CD8-positive, alpha-beta memory T cell (primary cell): ENCODE measurements at regions not wholly inside any gene's neighbourhood (a gene's known extent, or its start where the extent isn't known, plus 50 kb on each side); places are given as distances from the start of the nearest gene placed in this dataset.

Source experiments
- CTCF ChIA-PET: fragments of 350-600 bp; sonication (Branson Sonifier 250); formaldehyde crosslinking; loops from one replicate; lab custom pipeline; 2021; ENCODE audit warnings: antibody characterized with exemption; lab: Charles Lee
- POLR2A ChIA-PET: fragments of 350-600 bp; sonication (Branson Sonifier 250); formaldehyde crosslinking; loops from one replicate; lab custom pipeline; 2021; ENCODE audit warnings: antibody characterized with exemption; lab: Charles Lee
- DNase-seq, 5 donors: peaks; one replicate each; pipeline versions ENCODE4 v3.0.0 to v3.0.0-alpha.2; 2020 to 2022; ENCODE audit warnings: mixed read lengths in 1 of 5
- H3K27ac ChIP-seq: one replicate; pipeline ENCODE4 v1.7.0; 2013; ENCODE audit warnings: low read depth, mild to moderate bottlenecking, low read length, moderate library complexity
- H3K27me3 ChIP-seq: 2 replicates; pipeline ENCODE4 v1.7.0; 2013; ENCODE audit warnings: low read length, mild to moderate bottlenecking; ENCODE audit not compliant: insufficient read depth, poor library complexity, severe bottlenecking
- H3K36me3 ChIP-seq: 2 replicates; pipeline ENCODE4 v1.7.0; 2013; ENCODE audit warnings: mild to moderate bottlenecking, low read length, moderate library complexity; ENCODE audit not compliant: insufficient read depth
- H3K4me1 ChIP-seq: 2 replicates; pipeline ENCODE4 v1.7.0; 2013; ENCODE audit warnings: mild to moderate bottlenecking, low read length, moderate library complexity; ENCODE audit not compliant: insufficient read depth
- H3K4me3 ChIP-seq: 2 replicates; pipeline ENCODE4 v1.7.0; 2013; ENCODE audit warnings: mild to moderate bottlenecking, low read length
- H3K9me3 ChIP-seq: 2 replicates; pipeline ENCODE4 v1.7.0; 2013; ENCODE audit warnings: mild to moderate bottlenecking, low read length
- H3K27ac Mint-ChIP-seq, 8 donors: one replicate each; pipeline ENCODE4 v1.8.0; 2020 to 2021; ENCODE audit warnings: mixed read lengths in 8 of 8, mild to moderate bottlenecking in 6 of 8, inconsistent platforms in 3 of 8, moderate library complexity in 3 of 8
- H3K27me3 Mint-ChIP-seq, 2 donors: one replicate each; pipeline ENCODE4 v1.8.0; 2020 to 2021; ENCODE audit warnings: mixed read lengths in 2 of 2, mild to moderate bottlenecking in 1 of 2, moderate library complexity in 1 of 2
- H3K36me3 Mint-ChIP-seq, 3 donors: one replicate each; pipeline ENCODE4 v1.8.0; 2020 to 2021; ENCODE audit warnings: mixed read lengths in 3 of 3, inconsistent platforms in 1 of 3, mild to moderate bottlenecking in 1 of 3
- H3K4me1 Mint-ChIP-seq, 3 donors: one replicate each; pipeline ENCODE4 v1.8.0; 2020 to 2021; ENCODE audit warnings: mixed read lengths in 3 of 3, inconsistent platforms in 1 of 3, mild to moderate bottlenecking in 1 of 3
- H3K4me3 Mint-ChIP-seq, 7 donors: one replicate each; pipeline ENCODE4 v1.8.0; 2020 to 2021; ENCODE audit warnings: mixed read lengths in 7 of 7, mild to moderate bottlenecking in 6 of 7, moderate library complexity in 4 of 7, inconsistent platforms in 2 of 7
- H3K9me3 Mint-ChIP-seq, 5 donors: one replicate each; pipeline ENCODE4 v1.8.0; 2020 to 2022; ENCODE audit warnings: mixed read lengths in 5 of 5, mild to moderate bottlenecking in 3 of 5, moderate library complexity in 2 of 5, inconsistent platforms in 1 of 5

- no peaks in the 10 kb centered on the region for H3K4me1 ChIP-seq
- H3K4me3 Mint-ChIP-seq = no peak overlapping the region
- no peaks in the 10 kb centered on the region for H3K9me3 ChIP-seq
- no peaks in the 10 kb centered on the region for H3K36me3 ChIP-seq
- H3K9me3 Mint-ChIP-seq = peaks cover 0 to 2% (median 0%) of the 10 kb centered on the region in 5 donors
- H3K4me3 ChIP-seq = no peak overlapping the region
- H3K27me3 Mint-ChIP-seq = peaks cover 7 to 32% of the 10 kb centered on the region in 2 donors
- no peaks in the 10 kb centered on the region for H3K36me3 Mint-ChIP-seq
- H3K27me3 ChIP-seq = no peaks in the 10 kb centered on the region
- no peak overlapping the region for H3K27ac Mint-ChIP-seq
- no peak overlapping the region for H3K27ac ChIP-seq
- ChIA-PET CTCF (interaction anchor here (1.1 kb wide), 1 partner anchor 12 kb away, joined by 3 read pairs; no protein-coding TSS in a partner anchor), POLR2A (no interaction called here)
- H3K4me1 Mint-ChIP-seq = no peaks in the 10 kb centered on the region
- no peak for DNase-seq
Observed at GRCh38 chr11:32325725-32326124, 109.6 kb downstream of the WT1 start.

DNA sequence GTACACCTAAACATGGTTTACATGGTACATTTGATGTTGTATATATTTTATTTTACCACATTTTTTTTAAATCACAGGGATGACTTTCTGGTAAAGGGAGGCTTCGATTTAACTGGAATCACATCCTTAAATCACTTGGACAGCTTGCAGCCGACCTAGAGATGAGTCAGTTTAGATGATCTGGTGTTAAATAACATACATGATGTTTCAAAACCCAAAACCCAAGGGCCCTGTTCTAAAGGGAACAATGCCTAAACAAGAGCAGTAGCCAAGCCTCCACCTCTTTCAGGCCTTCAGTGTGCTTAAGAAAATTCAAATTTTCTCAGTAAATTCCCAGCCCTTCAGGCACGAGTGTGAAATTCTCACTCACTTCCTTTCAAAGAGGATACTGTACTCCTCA, 108.8 kb downstream of the WT1 start:
- Mint-ChIP-seq H3K4me1 (no peaks in the 10 kb centered on the region), H3K27ac (no peak overlapping the region), H3K9me3 (peaks cover 0 to 5% (median 0%) of the 10 kb centered on the region in 5 donors), H3K36me3 (no peaks in the 10 kb centered on the region), H3K27me3 (peaks cover 7 to 38% of the 10 kb centered on the region in 2 donors), H3K4me3 (no peak overlapping the region)
- Histone ChIP-seq H3K36me3 (no peaks in the 10 kb centered on the region), H3K27ac (no peak overlapping the region), H3K4me1 (no peaks in the 10 kb centered on the region), H3K9me3 (no peaks in the 10 kb centered on the region), H3K27me3 (no peaks in the 10 kb centered on the region), H3K4me3 (no peak overlapping the region)
- CTCF ChIA-PET = interaction anchor here (1.5 kb wide), 1 partner anchor 13 kb away, joined by 4 read pairs; no protein-coding TSS in a partner anchor
- POLR2A ChIA-PET = no interaction called here
- no peak for DNase-seq

- no peak for DNase-seq
- peaks cover 12 to 46% of the 10 kb centered on the region in 2 donors for H3K27me3 Mint-ChIP-seq
- POLR2A ChIA-PET = no interaction called here
- H3K9me3 ChIP-seq = no peaks in the 10 kb centered on the region
- no peaks in the 10 kb centered on the region for H3K4me1 ChIP-seq
- H3K27ac Mint-ChIP-seq = no peak overlapping the region
- H3K36me3 Mint-ChIP-seq = no peaks in the 10 kb centered on the region
- CTCF ChIA-PET = interaction anchor here (1.8 kb wide), 1 partner anchor 14 kb away, joined by 5 read pairs; no protein-coding TSS in a partner anchor
- peaks cover 9 to 16% (median 9%) of the 10 kb centered on the region in 3 donors for H3K4me1 Mint-ChIP-seq
- H3K4me3 ChIP-seq = no peak overlapping the region
- no peak overlapping the region for H3K27ac ChIP-seq
- no peaks in the 10 kb centered on the region for H3K27me3 ChIP-seq
- H3K9me3 Mint-ChIP-seq = peaks cover 0 to 4% (median 0%) of the 10 kb centered on the region in 5 donors
- no peaks in the 10 kb centered on the region for H3K36me3 ChIP-seq
- no peak overlapping the region for H3K4me3 Mint-ChIP-seq
Observed at GRCh38 chr11:32328392-32328791, 106.9 kb downstream of the WT1 start.

DNA sequence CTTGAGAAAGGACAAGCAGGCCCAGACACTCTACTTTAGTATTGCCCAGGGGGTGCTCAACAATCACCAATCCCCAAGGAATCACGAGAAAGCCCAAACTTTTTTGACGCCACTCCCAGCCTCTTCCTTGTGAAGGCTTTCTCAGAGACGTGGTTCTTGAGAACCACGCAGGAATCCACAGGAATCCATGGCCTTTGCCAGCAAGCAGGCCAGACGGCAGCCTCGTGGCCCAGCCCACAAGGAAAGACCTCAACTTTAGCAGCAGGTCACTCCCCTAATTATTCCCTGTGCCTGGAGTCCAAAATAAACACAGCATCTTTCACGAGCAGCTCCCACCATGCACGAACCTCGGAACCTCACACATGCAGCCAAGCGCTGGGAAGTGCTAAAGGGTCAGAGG, 104.2 kb downstream of the WT1 start:
- H3K36me3 ChIP-seq = no peaks in the 10 kb centered on the region
- Mint-ChIP-seq H3K9me3 (peaks cover 0 to 6% (median 0%) of the 10 kb centered on the region in 5 donors), H3K4me1 (peaks cover 9 to 20% (median 9%) of the 10 kb centered on the region in 3 donors), H3K36me3 (no peaks in the 10 kb centered on the region), H3K27ac (no peak overlapping the region), H3K4me3 (no peak overlapping the region), H3K27me3 (peaks cover 22 to 62% of the 10 kb centered on the region in 2 donors)
- H3K27ac ChIP-seq = no peak overlapping the region
- H3K4me1 ChIP-seq = no peaks in the 10 kb centered on the region
- no peaks in the 10 kb centered on the region for H3K27me3 ChIP-seq
- POLR2A ChIA-PET = no interaction called here
- CTCF ChIA-PET = no interaction called here
- no peak overlapping the region for H3K4me3 ChIP-seq
- no peaks in the 10 kb centered on the region for H3K9me3 ChIP-seq
- DNase-seq = no peak

GRCh38 chr11:32331792-32332191, 103.5 kb downstream of the WT1 start:
- no peaks in the 10 kb centered on the region for H3K36me3 Mint-ChIP-seq
- peaks cover 22 to 65% of the 10 kb centered on the region in 2 donors for H3K27me3 Mint-ChIP-seq
- no peaks in the 10 kb centered on the region for H3K4me1 ChIP-seq
- no peak for DNase-seq
- H3K27me3 ChIP-seq = no peaks in the 10 kb centered on the region
- H3K4me3 ChIP-seq = no peak overlapping the region
- no peaks in the 10 kb centered on the region for H3K36me3 ChIP-seq
- no peak overlapping the region for H3K27ac Mint-ChIP-seq
- peak overlapping the region in 1 of 7 donors; percentile 31 for H3K4me3 Mint-ChIP-seq
- POLR2A ChIA-PET = no interaction called here
- no peaks in the 10 kb centered on the region for H3K9me3 ChIP-seq
- CTCF ChIA-PET = no interaction called here
- H3K4me1 Mint-ChIP-seq = peaks cover 9 to 20% (median 9%) of the 10 kb centered on the region in 3 donors
- H3K27ac ChIP-seq = no peak overlapping the region
- H3K9me3 Mint-ChIP-seq = peaks cover 0 to 6% (median 0%) of the 10 kb centered on the region in 5 donors

DNA sequence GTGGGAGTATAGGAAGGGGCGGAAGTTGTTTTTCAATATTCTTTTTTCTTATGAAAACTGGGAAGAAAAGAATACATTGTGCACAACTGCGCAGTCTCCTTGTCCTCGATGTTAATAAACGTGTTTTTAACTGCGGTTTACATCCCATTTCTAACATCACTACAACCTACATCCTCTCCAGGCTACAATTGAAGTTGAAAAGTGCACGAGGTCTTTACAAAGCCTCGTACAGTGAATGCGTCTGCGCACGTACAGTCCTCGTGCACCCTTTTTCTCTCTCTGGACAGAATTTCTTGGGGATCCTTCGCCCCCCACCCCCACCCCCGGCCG, 102.4 kb downstream of the WT1 start:
- ChIA-PET CTCF (interaction anchor here (0.9 to 4.1 kb wide), 2 partner anchors 9 to 463 kb away, joined by 3 to 22 read pairs; no protein-coding TSS in a partner anchor), POLR2A (no interaction called here)
- H3K4me3 Mint-ChIP-seq = peak overlapping the region; percentile 49 to 79 (median 73)
- H3K9me3 ChIP-seq = no peaks in the 10 kb centered on the region
- H3K27ac ChIP-seq = no peak overlapping the region
- H3K36me3 Mint-ChIP-seq = no peaks in the 10 kb centered on the region
- H3K27me3 ChIP-seq = no peaks in the 10 kb centered on the region
- no peak overlapping the region for H3K4me3 ChIP-seq
- H3K4me1 ChIP-seq = no peaks in the 10 kb centered on the region
- H3K27ac Mint-ChIP-seq = no peak overlapping the region
- peaks cover 16 to 67% of the 10 kb centered on the region in 2 donors for H3K27me3 Mint-ChIP-seq
- H3K9me3 Mint-ChIP-seq = peaks cover 0 to 6% (median 0%) of the 10 kb centered on the region in 5 donors
- H3K4me1 Mint-ChIP-seq = peaks cover 9 to 20% (median 9%) of the 10 kb centered on the region in 3 donors
- DNase-seq = no peak
- H3K36me3 ChIP-seq = no peaks in the 10 kb centered on the region

- Histone ChIP-seq H3K4me1 (no peaks in the 10 kb centered on the region), H3K9me3 (no peaks in the 10 kb centered on the region), H3K36me3 (no peaks in the 10 kb centered on the region), H3K27me3 (no peaks in the 10 kb centered on the region), H3K27ac (no peak overlapping the region), H3K4me3 (no peak overlapping the region)
- Mint-ChIP-seq H3K4me1 (peaks cover 9 to 20% (median 9%) of the 10 kb centered on the region in 3 donors), H3K27ac (no peak overlapping the region), H3K27me3 (peaks cover 16 to 67% of the 10 kb centered on the region in 2 donors), H3K4me3 (peak overlapping the region; percentile 49 to 79 (median 73)), H3K9me3 (peaks cover 0 to 6% (median 0%) of the 10 kb centered on the region in 5 donors), H3K36me3 (no peaks in the 10 kb centered on the region)
- no peak for DNase-seq
- ChIA-PET CTCF (interaction anchor here (0.9 to 4.1 kb wide), 2 partner anchors 10 to 463 kb away, joined by 3 to 22 read pairs; no protein-coding TSS in a partner anchor), POLR2A (no interaction called here)
Observed at GRCh38 chr11:32333320-32333991, 101.9 kb downstream of the WT1 start.

DNA sequence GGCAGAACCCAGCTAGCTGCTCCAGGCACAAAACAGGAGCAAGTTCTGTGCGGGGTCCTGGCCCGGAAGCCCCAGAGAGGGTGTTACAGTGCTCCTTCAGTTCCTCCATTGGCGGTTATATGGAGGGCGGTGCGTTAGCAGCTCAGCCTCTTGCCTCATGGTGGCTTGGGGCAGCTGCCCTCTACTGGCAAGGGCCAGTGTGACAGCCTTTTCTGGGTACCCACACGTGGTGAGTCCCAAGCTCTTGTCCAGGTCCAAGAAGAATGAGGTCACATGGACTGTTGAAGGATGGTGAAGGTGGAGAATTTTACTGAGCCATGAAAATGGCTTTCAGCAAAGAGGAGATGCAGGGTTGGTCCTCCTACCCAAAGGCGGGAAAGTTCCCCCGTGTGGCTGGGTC, 100.5 kb downstream of the WT1 start:
- peaks cover 16 to 61% of the 10 kb centered on the region in 2 donors for H3K27me3 Mint-ChIP-seq
- peak overlapping the region in 1 of 8 donors; percentile 61 for H3K27ac Mint-ChIP-seq
- POLR2A ChIA-PET = no interaction called here
- Histone ChIP-seq H3K4me3 (no peak overlapping the region), H3K4me1 (no peaks in the 10 kb centered on the region), H3K36me3 (no peaks in the 10 kb centered on the region), H3K27me3 (no peaks in the 10 kb centered on the region), H3K9me3 (no peaks in the 10 kb centered on the region), H3K27ac (no peak overlapping the region)
- CTCF ChIA-PET = interaction anchor here (4.1 kb wide), 1 partner anchor 11 kb away, joined by 22 read pairs; no protein-coding TSS in a partner anchor
- H3K36me3 Mint-ChIP-seq = no peaks in the 10 kb centered on the region
- H3K9me3 Mint-ChIP-seq = peaks cover 0 to 6% (median 0%) of the 10 kb centered on the region in 5 donors
- no peak for DNase-seq
- H3K4me1 Mint-ChIP-seq = peaks cover 9 to 20% (median 9%) of the 10 kb centered on the region in 3 donors
- H3K4me3 Mint-ChIP-seq = no peak overlapping the region
